ENCODE measurements at regions not wholly inside any gene's neighbourhood (a gene's known extent, or its start where the extent isn't known, plus 50 kb on each side); places are given as distances from the start of the nearest gene placed in this dataset.

DNA sequence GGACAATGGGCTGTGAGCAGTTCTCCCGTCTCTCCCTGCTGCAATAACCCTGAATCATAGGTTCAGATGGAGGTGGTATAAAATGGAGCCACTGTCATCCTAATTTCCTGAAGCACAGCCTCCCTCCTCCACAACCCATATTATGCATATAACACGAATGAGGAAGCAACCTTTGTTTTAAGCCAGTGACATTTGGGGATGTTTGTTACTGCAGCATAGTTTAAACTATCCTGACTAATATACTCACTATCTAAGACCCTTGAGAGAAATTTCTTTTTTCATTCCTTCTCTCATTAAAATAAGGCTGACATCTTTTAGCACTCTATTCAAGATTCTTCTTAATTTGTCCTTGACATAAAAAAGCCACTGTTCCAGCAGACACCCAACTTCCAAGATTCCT lies 413.4 kb downstream of the SOX9 start:
- no peak for DNase-seq

DNA sequence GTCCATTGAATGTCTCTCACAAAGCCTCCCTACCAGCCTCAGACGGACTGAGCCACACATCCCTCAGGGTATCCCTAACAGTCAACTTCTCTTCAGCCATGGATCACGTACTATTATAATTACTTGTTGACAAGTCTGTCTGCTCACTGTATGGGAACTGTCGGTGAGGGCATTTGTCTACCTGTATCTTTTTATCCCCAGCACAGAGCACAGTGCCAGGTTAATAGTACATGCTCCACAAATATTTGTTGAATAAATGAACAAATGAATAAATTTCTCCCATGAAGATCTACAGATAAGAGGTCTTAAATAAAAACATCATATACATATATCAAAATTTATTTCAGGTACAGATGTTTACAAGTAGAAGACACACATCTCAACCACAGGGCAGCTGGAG lies 414.0 kb downstream of the SOX9 start:
- DNase-seq = no peak

DNA sequence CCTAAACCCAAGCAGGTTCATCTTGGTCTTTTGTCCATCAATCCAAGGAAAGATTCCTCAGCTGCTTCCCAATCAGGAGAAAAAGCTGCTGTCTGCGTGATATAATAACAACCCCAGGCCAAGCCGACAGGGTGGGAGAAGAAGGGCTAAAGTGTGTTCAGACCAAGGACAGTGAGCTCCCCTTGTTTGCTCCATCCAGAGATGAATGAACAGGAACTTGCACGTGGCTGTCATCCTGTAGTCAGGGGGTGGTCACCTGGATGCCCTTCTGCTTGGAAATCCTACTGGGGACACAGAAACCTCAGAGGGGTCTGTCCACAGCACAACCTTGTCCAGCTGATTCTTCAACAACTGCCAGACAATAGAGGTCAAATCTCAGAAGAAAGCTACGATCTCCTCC lies 414.5 kb downstream of the SOX9 start:
- no peak for DNase-seq

DNA sequence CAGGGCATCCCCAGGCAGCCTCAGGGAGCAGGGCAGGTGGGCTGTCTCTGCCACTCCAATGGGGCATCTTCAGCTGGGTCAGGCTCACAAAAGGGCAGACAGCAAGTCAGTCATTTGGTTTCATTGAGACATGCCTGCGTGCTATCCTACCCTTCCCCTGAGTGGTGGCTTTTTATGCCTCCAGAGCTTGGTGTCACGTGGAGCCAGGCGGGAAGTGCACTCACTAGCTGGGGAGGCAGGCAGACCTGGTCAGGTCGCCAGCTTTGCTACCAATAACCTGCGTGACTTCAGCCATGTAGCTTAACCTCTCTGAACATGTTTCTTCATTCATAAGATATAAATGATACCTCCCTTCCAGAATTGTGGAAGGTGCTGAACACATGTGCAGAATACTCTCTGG lies 415.0 kb downstream of the SOX9 start:
- DNase-seq = no peak

DNA sequence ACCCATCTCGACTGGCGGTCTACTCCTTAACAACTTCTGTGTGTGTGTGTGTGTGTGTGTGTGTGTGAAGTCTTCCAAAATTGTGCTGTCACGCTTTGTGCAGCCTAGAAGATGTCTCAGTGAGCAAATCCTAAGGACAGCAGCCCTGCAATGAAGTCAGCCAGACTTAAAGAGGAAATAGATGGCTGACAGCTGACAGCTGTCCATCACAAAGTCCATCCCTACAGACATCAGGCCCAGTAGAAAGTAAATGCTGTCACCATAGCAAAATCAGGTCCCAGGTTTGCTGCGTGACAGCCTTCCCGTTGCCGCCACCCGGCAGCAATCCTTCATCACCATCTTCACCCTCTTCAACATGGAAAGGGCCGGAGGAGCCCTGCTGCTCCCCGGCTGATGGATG lies 416.0 kb downstream of the SOX9 start:
- DNase-seq = no peak

DNA sequence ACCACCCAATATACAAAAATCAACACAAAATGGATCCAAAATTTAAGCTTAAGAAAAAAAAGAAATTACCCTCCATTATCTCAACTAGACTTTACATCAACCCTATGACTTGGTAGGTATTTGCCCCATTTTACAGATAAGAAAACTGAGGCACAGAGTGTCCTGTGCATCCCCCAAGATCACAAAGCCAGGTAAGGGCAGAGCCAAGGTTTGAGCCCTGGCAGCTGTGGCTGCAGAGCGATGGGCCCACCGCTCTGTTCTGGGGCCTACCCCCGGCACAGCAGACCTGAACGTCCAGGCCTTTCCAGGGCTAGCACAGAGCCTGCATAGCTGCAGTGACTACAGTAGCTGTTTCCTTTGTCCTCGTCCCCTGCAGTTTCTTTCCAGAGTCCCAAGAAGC lies 417.6 kb downstream of the SOX9 start:
- no peak for DNase-seq

DNA sequence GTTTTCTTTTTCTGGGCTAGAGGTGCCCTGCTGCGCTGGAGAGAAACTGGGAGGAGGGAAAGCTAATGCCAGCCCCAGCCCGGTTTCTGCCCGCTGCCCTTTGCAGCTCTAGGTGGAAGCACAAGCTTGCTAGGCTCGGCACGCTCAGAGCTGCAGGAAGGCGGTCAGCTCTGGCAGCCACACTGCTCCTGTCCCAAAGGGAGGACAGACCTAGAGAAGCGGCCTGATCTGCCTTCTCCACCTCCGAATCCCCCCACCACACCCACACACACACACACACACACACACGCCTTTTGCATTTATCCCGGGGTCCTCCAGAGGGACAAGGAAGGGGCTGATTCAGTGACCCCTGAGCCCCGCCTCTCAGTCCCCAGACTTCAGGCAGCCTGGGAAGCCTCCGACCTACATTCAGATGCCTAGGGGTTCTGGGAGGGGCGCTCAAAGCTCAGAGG lies 418.1 kb downstream of the SOX9 start:
- no peak for DNase-seq

DNA sequence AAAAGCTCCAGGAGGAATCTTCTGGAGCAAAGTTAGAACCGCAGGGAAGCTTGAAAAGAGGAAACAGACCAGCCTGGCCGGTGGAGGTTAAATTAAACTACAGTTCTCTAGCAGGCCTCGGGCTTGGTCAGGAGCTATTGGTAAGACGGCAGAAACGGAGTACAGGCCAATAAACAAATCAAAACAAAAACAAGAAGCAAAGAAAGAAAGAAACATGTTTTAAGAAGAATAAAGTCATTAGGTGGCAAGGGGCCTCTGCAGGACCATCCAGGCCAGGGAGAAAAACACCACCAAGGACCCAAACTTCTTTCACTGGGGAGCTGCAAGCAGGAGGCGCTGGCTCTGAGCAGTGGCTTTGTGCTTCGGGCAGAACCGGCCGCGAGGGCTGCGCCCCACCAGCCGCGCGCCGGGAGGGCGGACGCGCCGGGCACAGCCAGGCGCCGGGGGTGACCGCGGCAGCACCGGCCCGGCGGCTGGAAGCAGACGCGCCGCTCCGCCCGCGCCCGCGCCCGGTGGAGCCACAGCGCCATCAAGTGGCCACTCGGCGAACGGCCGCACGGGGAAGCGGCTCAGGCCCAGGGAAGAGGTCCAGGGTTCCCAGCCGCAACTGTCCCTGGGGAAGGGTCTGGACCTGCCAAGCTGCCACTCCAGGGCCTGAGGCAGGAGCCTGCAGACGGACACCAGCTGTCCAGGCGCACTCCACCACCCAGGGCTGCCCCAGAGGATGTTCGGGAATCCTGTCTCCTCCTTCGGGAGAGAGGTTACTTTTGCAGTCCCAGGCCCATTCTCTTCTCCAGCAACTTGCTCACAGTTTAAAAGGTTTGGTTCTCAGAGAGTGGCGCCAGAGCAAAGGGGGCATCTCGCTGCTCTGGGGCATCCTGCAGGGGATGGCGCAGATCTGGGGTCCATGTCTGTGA lies 419.4 kb downstream of the SOX9 start:
- peak in 1 of 2 donors; percentile 30 for DNase-seq

DNA sequence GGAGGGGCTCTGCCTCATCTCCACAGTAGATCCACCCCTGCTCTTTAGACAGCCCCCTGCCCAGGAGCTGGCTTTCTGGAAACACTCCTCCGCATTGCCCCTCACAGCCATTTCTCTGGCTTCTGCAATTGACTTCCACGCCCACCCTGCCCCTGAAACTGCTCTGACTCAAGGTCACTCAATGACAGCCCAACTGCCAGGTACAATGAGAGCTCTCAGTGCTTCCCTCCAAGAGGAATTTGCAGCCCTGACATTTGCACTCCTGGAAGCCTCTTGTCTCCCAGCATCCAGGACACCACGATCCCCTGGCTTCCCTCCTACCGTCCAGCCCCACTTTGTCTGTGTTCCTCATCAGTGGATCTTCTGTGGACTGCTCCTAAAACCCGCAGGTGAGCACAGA lies 421.5 kb downstream of the SOX9 start:
- DNase-seq = no peak

DNA sequence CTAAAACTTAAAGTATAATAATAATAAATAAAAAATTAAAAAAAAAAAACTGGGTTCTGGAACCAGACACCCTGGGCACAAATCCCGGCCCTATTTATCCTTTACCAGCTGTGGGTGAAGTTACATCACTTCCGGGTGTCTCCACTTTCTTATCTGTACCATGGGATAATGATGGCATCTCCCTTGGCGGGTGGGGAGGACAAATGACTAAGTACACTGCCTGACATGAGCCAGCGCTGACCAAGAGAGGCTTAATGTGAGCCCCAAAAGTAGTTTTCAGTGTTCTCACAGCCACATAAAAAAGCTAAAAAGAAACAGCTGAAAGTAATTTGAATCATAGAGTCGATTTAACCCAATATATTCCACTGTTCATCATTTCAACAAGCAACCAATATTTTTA lies 424.9 kb downstream of the SOX9 start:
- DNase-seq = no peak

DNA sequence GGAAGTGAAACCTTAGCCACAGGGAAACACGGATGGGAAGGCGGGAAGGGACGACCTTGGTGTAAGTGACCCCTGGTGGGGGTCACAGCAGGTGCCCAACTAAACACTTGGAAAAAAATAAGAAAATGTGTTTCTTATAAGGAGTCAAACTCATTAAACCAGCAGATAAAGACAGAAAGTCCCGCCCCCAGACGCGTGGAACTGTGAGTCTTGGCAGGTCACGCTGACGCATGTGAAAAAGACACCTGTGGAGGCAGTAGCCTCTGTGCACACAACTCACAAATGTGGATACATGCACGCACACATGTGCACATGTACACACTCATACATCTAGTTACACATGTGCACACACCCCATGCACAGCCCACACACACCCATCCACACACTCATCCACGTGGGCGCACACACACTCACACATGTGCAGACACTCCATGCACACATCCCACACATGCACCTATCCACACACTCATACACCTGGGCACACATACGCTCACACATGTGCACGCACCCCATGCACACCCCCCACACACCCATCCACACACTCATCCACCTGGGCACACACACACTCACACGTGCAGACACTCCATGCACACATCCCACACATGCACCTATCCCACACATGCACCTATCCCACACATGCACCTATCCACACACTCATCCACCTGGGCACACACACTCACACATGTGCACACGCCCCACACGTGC lies 432.4 kb downstream of the SOX9 start:
- no peak for DNase-seq

DNA sequence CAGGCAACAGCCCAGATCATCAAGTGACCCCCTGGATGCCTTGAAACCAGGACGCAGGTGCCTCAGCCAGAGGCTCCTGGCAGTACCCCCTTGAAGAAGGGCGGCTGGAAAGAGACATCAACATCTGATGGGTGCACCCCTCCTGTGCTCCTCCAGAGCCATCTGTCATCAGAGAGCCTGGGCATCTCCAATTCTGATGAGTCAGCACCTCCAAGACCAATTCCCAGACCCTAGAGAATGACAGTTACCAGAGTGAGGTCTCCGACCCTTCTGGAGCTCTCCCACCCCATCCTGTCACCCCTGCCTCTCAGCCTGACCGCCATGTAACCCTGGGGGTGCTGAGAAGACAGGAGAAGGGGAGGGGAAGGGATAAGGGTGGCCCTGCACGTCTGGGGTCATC lies 433.7 kb downstream of the SOX9 start:
- no peak for DNase-seq

DNA sequence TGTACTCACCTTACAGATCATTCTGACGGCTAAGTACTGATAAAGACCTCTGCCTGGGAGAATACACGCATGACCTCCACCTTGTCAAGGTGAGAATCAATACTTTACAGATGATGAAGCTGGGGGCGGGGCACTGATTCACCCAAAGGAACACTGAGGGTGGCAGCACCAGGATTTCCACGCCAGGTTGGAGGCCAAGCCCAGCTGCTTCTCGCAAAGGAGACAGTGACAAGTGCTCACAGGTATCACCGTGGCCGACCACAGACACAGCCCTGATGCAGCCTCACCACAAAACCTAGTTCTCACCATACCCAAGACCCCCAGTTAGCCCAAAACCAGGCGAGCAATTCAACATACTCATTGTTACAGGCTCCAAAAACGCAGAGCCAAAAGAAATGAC lies 434.2 kb downstream of the SOX9 start:
- no peak for DNase-seq

DNA sequence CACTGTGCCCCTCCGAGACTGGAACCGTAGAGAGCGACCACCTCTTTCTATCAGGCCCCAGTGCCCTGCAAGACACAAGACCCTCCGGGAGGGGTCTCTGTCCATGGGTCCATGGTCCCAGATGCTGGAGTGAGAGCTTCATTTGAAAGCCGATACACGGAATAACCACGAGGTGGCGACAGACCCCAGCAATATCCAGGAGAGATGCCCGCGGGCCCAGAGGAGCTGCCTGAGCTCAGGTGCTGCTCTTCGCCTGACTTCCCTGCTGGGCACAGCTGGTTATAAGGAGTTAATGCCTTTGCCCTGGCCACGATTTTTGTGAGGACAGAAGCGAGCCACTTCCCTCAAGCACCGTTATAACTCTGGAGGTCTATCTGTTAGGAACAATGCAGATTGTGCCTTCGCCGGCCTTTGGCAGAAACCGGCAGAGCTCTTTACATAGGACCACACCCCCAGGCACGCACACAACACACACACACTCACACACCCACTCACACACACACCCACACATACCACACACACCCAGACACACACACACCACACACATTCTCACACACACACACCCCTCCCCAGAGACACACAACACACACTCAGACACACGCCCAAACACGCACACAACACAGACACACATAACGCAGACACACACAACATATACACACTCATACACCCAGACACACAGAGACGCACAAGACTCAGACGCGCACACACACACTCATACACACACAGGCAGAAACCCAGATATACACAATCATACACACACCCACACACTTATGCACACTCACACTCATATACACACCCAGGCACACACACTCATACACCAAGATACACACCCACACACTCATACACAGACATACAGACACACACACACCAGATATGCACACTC lies 436.4 kb downstream of the SOX9 start:
- peak; percentile 12 to 28 for DNase-seq

DNA sequence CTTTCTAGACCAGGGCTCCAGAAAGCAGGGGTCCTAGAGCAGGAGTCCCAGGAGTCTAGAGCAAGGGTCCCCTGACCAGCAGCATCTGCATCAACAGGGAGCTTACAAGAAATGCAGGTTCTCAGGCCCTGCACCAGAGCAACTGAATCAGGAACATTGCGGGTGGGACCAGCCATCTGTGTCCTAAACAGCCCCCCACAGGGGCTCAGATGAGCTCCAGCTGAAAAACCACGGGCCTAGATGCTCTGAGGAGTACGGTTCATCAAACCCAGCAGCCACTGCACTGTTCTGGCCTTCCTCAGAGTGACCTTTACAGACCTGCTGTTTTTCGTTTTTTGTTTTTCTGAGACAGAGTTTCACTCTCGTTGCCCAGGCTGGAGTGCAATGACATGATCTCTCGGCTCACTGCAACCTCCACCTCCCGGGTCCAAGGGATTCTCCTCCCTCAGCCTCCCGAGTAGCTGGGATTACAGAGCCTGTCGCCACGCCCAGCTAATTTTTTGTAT lies 438.2 kb downstream of the SOX9 start:
- DNase-seq = no peak

DNA sequence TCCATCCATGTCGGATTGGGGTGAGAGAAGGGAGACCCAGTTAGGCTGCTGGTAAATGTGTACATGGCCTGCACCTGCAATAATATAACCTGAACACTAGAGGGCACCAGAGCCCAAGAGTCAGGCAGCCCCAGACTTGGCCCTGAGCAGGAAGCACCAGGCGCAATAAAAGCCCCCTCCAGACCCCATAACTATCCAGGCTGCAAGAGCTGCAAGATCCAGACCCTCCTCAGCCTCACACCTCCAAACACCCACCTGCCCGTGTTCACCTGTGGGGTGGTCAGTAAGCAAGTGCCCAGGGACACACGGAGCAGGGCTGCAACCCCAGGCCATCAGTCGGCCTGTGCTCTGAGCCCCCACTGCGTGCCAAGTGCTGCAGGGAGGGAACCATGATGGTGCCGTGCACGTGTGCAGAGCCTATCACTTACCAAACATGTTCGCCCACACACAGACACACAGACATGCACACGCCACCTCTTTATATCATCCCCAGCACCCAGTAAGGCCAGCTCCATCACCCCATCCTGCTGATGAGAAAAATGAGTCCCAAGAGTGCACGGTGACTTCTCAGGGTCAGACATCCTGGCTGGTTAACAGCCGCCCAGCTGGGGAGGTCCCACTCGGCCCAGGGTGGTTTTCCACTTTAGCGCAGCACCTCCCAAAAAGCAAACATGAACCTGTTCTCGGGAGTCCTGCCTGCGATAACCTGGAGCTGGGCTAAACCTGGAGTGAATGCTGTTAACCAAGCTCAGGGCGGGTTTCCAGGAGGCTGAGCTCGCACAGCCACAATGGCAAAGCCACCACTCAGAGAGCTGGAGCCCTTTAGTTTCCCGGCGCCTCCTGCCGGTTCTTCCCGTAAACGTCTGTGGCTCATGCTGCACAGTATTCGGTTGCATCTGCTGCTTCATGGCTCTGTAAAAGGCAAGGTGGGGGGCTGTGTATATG lies 439.8 kb downstream of the SOX9 start:
- peak in 1 of 2 donors; percentile 3 for DNase-seq

DNA sequence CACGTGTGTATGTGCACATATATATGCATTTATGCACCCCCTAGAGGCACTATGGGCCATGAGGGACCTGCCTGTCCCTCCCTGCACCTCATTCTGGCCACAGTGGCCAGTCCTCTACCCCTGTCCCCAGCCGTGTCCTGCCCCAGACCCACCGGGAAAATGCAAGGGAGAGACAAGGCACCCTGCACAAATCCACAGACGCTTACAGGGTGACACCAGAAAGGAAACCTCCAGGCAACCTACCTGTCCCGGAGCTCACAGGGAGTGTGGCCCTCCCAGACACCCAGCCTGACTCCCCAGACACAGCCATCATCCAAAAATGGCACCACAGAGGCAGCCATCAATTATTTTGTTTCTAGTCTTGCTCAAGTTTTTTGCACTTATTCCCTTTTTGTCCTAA lies 440.4 kb downstream of the SOX9 start:
- DNase-seq = no peak

DNA sequence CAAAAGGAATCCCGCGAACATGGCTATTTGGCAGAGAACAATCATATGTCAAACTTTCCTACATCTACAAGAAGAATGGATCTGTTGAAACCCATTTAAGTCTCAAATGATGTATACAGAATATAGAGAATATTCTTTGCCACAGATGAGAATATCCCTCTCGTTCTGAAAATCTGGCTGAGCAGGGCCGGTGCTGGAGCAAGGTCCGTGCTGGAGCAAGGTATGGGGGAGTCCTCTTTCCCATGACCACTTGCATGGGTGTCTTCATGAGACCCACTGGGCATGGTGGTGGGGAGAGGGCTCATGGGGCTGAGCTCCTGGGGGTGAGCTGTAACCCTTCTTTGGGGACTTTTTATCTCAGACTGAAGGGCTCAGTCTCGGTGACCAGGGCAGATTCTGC lies 440.9 kb downstream of the SOX9 start:
- DNase-seq = no peak

DNA sequence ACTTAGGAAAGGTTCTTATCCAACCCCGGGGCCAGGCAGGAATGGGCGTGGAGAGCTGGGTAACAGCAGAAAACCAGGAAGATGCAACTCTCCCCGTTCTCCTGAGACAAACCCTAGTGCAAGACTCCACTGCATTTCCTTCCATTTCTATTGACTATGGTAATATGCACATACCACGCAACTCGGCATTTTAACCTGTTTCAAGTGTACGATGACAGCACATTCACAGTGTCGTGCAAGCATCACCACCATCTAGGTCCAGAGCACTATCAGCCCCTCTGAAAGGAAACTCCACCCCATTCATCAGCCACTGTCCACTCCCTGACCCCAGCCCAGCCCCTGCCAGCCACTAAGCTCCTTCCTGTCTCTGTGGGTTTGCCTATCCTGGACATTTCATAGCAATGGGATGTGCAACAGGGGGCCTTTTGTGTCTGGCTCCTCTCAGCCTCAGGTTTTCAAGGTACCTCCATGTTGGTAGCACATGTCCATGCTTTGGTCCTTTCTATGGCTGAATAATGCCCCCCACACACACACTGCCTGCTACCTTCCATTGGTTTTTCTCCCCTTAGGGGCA lies 441.9 kb downstream of the SOX9 start:
- DNase-seq = no peak

DNA sequence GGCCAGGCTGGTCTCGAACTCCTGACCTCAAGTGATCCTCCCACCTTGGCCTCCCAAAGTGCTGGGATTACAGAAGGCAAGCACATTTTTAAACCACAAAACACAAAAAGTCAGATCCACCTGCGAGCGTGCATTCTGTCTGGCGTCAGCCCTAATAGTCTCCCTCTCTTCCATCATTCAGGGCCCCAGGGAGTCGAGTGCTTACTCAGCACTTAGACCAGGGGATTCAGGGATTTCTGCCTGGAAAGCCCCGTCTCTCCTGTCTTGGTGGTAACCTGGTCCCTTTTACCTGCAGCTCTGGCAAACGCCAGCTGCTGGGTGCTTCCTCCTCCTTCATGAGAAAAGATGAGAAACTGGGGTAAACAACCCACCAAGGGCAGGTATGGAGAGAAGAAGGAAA lies 443.1 kb downstream of the SOX9 start:
- no peak for DNase-seq

DNA sequence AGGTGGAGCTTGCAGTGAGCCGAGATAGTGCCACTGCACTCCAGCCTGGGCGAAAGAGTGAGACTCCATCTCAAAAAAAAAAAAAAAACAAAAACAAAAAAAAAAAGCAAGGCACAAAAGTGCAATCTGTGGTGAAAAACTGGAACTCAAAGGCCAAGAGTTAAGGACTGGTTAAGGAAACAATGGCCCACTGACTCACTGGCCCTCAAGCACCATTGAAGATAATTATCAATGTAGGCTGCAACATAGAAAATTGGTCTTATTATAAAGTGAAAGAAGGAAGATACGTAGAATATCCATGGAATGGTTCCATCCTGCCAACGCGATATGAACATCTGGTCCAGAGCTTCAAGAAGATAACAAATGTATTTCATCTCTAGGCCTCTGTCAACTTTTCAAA lies 444.2 kb downstream of the SOX9 start:
- no peak for DNase-seq

DNA sequence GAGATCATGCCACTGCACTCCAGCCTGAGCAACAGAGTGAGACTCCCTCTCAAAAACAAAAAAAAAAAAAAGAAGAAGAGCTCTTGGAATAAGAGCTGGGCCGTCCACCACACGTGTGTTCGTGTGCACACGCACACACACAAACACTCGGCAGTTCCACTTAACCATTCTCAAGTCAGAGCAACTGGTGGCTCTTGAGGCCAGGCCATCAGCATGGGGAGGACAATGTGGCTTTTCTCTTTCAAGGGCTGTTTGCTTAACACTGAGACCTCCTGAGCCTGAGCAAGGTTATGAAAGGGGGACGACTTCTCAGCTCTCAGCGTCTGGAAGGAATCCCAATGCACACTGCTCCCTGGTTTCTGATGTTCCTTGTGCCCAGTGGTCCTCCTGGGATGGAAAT lies 444.9 kb downstream of the SOX9 start:
- no peak for DNase-seq
